NCI-H2227 (cell line): ENCODE measurements at regions not wholly inside any gene's neighbourhood (a gene's known extent, or its start where the extent isn't known, plus 50 kb on each side); places are given as distances from the start of the nearest gene placed in this dataset.
A peak's percentile ranks its signal among the peaks of the same experiment; 100 is the strongest.

Experiments
- DNase-seq: peaks from one replicate; lab custom pipeline; 2025; ENCODE audit not compliant: unreplicated experiment; lab: John Stamatoyannopoulos, UW

DNA sequence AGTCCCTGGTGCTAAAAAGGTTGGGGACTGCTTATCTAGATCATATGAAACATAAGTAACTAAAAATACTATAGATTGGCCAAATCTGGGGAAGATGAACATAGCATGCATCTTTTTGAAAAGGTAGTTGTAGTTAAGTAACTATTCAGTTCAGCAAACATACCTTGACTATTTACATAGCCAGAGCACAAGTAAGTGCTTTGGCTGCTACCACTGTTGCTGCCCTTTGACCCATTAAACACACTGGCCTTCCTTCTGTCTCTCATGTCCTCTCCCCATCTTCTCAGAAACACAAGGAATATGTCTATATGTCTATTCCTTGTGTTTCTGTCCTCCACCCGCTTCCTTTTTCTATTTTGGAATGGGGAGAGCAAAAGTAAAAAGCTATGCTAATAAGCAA, 87.9 kb upstream of the SPRY1 start:
- DNase-seq: no peak

DNA sequence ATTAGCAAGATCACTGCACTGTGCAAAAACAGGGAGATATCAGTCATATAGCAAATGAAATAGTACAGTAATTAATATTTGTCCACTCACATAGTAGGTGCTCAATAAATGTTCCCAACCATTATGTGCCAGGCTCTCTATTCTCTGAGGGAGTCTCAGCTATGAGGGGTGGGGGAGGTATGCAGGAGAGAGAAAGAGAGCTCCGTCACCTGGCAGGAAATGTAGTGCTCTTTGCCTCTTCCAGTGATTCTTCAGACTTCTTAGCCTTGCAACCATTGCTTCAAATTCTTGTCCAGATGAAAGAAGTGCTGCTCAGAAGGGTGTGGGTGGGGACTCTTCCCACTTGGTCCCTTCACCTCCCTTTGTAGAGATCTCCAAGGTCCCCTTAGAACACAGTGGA, 84.5 kb upstream of the SPRY1 start:
- DNase-seq: no peak

DNA sequence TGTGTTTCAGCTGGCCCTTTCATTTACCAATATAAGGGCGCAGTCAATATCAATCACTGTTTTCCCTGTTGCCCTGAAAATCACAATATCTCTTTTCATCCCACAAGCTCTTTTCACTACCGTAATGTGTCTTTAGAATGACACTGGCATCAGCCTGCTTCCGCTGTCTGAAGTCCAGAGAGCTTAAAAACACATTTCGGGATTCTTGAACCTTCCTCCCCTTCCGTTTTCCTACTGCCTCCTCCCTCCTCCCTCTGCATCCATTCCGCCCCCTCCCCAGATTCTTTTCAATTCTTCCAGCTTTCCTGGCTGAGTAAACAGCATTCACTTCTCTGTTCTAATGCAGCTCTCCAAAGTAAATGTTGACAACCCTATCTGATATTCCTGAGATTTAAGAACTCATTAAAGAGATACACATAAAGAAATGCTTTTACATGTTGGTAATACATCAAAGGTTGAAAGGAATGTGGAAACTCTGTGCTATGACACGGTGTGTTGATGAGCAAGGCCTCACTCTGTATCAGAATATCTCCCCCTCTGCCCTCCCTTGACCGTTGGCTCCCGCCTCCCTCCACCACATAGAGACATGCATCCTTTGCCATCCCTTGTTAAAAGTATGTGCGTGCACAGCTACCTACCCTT, 83.5 kb upstream of the SPRY1 start:
- DNase-seq: no peak

DNA sequence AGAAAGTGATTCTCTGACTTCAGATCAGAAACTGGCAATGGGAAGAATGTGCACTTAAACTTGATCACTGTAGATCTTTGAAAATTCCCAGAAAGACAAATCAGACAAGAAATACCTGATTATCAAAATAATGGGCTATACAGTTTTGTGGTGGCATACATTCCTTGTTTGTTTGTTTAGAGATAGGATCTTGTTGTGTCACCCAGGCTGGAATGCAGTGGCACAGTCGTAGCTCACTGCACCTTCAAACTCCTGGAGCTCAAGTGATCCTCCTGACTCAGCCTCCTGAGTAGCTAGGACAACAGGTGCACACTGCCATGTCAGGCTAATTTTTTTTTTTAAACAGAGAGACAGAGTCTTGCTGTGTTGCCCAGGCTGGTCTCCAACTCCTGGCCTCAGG, 81.0 kb upstream of the SPRY1 start:
- DNase-seq: no peak

DNA sequence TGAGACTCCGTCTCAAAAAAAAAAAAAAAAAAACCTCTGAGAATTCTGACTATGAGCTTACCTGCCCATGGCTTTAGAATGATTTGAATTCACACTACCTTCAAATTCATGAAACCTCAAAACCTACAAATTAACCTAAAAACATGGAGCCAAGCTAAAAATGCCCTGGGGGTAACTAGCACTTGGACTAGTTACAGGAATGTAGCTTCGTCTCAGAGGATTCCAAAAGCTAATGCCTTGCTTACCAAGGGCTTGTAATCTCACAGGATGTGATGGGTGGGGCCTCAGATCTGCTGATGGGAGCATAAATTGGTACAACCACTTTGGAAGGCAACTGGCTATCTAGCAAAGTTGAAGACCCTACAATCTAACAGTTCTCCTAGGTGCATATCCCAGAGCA, 79.4 kb upstream of the SPRY1 start:
- no peak for DNase-seq

DNA sequence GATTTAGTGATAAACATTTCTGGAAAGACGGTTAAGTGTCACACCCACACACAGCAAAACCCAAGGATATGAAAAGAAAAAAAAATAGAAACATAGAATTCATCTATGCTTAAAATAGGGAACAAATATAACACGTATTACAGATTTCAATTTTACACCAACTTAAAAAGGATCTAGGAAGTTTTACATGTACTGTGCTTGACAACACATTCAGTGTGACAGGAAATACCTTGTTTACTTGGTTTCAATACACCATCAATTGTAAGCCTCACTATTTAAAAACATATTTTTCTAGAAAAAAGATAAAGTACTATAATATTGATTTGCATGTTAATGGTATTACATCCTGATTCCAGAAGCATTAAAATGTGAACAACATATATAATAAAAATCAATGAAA, 77.0 kb upstream of the SPRY1 start:
- no peak for DNase-seq

DNA sequence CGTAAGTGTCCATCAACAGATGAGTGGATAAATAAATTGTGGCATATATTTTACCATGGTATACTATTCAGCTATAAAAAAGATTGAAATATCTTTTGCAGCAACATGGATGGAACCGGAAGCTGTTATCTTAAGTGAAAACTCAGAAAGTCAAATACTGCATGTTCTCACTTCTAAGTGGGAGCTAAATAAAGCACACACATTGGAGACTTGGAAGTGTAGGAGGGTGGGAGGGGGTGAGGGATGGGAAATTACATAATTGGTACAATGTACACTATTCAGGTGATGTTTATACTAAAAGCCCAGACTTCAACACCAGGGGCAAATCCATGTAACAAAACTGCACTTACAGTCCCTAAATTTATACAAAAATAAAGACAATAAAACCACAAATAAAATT, 72.6 kb upstream of the SPRY1 start:
- DNase-seq: no peak

DNA sequence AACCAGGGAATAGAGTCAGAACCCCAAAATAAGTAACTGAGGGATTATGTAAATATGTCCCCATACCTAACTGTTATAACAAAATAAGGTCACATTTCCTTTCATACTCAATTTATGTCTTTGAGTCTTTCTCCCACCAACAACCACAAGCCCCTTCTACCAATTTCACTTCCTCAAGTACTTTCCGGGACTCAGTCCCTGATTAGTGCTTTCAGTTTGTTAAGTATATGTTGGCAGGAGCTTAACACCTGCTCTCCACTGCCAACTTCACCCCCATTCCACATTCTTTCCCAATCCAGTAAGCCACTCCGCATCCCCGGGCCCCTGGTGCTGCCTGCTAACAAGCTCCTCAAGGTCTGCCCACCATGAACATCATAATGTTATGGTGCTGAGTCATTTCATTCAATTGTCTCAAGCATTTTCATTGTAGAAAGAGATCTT, 71.3 kb upstream of the SPRY1 start:
- no peak for DNase-seq

DNA sequence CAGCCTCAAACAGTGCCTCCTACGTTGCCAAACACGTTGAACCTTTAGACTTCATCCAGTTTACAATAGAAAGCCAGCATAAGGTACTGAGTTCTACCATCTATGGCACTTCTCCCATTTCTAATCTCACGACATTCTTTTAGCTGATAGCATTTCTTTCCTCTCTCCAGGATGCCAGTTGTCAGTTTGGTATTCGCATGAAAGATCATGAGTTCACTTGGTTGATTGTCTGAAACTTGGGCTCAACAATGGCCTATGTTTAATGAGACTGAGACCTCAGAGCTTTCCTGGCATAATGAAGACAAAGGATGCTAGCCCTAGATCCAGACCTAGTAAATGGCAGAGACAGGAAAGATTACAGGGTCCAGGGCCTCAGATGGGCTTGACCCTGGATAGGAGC, 69.2 kb upstream of the SPRY1 start:
- DNase-seq: no peak

DNA sequence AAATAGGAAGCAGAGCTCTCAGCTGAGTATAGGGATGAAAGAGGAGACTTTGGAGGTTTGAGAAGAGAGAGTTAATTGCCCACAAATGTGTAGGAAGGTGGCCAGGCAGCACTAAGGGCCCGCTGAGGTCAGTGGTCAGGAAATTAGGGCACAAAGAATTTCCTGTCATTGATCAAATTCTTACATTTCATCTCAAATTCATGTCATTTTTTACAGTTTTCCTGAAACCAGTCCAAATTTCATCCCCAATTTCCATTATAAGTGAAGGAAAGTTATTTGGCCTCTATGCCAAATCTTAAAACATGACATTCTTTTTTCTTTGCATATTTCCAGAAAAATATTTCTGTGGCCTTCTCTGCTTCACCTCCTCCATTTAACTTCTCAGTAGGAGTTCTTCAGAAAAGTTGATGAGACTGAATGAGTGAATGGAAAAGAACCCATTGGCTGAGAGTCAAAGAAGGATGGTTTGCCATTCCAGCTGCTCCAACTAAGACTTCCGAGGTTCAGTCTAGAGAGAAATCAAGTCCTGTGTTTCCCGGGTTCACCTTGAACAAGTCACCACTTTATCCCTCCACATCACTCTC, 68.7 kb upstream of the SPRY1 start:
- no peak for DNase-seq

DNA sequence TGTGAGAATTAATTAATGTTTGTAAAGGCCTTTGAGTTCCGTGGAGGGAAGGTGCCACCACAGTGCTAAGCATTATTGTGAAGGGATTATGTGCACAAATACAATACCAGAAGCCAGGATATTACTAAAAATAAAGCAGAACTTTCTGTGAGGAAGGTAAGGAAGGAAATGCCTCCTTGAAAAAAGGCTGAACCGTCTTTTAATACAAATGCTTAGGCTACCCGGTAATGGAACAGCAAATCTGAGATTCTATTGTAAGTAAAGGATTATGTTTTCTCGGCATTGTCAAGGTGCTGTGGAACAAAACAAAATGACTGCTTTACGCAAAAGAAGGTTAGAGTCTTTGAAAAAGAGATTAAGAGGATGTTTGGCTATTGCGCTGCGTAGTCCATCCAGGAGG, 57.9 kb upstream of the SPRY1 start:
- DNase-seq: peak; percentile 3

DNA sequence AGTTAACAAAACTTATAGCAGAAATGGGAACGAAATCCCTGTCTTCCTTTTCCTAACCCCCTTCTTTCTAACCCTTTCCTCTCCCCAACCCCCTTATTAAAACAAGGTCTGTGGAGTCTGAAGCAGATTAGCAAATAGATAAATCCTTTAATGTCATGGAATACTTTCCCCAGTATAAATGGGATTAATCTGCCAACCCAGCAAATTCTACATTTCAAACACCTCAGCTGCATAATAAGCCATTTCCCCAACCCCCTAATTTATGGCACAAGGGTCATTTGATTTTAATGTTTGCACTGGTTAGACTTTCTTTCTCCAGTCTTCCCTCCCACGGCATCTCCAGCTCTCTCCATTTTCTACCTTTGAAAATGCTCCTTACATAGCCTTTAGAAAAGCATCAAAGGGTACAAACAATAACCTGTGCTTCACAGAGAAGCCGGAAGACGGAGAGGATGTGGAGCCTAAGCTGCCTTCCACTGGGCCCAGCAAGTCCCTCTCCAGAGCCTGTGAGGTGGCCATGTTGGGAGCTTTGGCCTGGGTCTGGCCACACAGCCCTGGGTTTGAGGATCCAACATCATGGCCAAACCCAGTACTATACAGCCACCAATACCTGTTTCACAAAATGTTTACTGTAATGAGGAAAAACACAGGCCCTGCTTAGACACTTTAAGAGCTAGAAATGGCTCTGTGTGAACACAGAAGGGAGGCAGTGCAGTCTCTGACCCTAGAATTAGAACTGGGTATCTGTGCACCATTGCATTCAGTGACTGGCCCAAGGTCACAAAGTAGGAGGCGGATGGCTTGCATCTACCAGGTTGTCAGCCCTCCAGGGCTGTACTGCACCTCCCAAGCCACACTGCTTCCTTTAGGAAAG, 56.9 kb upstream of the SPRY1 start:
- peak; percentile 66 for DNase-seq

DNA sequence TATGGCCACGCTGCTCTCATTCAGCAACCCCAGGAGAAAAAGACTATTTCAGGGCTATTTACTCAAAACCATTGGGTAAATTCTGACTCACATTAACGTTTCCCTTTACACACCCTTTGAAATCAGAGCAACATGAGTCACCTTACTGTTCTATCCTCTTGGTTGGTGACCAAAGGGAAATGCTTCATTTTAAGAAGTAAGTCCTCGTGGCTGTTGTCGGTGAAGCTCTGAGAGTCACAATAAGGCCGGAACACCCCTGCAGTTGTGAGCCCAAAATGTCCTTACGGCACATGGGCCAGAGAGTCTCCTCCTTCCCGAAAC, 56.3 kb upstream of the SPRY1 start:
- DNase-seq: no peak

DNA sequence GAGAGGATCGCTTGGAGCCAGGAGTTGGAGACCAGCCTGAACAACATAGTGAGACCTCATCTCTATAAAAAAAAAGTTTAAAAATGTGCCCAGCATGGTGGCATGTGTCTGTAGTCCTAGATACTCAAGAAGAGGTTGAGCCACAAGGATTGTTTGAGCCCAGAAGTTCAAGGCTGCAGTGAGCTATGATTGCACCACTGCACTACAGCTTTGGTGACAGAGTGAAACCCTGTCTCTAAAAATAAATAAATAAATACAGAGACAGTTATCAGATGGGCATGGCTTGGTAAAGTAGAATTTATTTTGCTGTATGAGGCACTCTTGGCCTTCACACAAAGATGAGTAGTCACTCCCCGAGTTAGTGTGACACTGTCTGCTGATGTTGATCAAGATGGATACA, 54.1 kb upstream of the SPRY1 start:
- no peak for DNase-seq

DNA sequence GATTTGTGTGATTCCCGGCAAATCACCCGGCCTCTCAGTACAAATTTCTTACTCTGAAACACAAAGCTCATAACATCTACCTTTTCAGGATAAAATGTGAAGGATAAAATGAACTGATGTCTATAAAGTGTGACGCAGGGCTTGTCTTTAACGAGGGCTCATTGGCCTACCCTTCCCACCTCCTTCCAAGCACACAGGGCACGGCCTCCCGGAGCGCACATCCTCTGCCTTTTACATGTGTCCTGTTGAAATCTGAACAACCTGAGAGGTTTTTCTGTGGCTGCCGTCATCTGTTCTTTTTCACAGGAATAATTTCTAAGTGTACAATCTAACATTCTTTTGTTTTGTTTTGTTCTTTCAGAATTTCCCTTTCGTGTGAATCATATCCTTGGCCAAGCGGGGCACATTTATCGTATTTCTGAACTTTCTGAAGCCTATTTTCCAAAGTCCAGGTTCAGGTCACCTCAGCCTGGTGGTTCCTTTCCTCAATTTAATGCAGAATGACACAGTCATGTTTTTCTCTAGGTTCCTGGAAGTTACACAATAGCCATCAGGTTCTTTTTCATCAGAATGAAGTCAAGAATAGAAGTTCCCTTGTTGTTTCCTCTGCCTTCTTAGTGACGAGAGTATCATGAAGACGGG, 53.1 kb upstream of the SPRY1 start:
- no peak for DNase-seq

DNA sequence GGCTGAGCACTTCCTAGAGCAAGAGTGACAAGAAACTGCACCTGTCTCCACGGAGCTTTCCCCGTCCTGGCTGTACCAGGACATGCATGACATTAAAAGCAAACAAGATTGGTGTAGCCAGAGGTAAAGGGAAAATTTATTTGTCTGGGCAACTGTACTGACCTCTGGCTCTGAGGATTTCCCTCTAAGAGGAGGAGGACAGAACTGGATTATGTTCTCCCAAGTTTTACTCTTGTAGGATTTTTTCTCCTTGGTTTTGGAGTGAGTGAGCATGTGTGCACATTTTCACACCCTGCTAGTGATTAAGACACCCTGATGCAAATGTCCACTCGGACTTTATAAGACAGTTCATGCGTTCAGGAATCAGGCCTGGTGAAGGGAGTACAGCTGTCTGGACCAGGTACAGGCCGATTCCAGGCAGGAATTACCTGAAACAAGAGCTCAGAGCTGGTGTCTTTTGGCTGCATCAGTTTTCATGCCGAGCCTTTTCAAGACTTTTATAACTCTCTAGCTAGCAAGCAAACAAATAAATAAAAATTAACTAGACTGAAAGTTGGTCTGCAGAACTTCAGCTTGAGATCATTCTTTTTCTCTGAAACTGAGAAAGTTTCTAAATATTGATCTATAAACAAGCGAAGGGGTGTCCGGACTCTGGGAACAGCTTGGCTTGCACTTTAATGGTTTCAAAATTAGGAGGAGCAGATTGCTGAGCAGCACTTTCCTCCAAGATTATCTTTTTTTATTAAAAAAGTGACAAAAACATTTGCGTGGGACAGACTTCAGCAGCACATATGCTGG, 51.3 kb upstream of the SPRY1 start:
- no peak for DNase-seq

DNA sequence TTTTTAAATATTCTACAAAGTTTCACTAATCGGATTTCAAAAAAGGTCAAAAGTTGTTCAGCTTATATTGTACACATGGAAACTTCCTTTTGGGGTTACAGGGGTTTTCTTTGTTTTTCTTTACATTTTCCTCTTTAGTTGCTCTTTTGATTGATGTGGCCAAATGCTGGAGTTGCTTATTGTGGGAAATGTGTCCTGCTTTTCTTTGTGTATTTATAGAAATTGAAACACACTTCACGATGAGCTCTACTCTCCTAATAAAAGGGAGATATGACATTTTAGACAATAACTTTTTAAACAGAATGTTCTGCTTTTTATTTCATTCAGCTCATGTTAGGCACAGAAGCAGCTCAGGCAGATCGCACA, 50.7 kb upstream of the SPRY1 start:
- no peak for DNase-seq

DNA sequence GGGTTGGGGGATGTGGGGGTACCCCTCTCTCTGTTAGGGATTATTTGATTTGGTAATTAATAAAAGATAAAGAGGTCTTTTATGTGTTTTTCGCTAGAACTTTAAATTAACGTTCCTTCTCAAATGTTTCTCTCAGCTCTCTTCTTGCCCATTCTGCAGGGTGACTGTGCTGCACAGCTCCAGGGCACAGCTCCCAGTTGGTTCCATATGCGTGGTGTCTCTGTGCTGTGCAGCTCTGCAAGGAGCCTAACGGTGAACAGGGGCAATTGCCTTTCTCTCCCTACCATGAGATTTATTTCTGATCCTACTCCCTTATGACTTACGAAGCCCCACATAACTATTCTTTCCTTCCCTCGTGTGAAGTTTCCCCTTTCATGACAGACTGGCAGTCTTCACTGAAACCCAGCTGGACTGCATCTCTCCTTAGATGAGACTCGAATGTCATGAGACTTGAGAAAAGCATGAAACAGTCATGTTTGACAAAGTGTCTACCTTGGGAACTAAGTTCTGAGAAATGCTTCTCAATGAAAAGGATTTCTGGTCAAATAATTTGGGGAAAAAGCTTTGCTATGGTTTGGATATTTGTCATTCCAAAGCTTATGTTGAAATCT, 50.2 kb upstream of the SPRY1 start:
- no peak for DNase-seq
